T47D (cell line): ENCODE measurements at regions not wholly inside any gene's neighbourhood (a gene's known extent, or its start where the extent isn't known, plus 50 kb on each side); places are given as distances from the start of the nearest gene placed in this dataset.

Experiments used
- DNase-seq, 2 experiments: peaks; one replicate each; pipeline versions ENCODE4 v3.0.0 to v3.0.0-alpha.2; 2011 to 2012; ENCODE audit warnings: low read depth in 1 of 2, low spot score in 1 of 2
- JUND ChIP-seq: IDR thresholded peaks from 2 replicates; pipeline ENCODE4 v1.6.1; 2012; ENCODE audit warnings: low read depth
- in situ Hi-C: cut with HindIII; loops from 2 replicates; pipeline ENCODE4 v1.10.0; 2016; ENCODE audit warnings: low sequenced_read_pairs, low pct_unique_long_range_greater_than_20kb

DNA sequence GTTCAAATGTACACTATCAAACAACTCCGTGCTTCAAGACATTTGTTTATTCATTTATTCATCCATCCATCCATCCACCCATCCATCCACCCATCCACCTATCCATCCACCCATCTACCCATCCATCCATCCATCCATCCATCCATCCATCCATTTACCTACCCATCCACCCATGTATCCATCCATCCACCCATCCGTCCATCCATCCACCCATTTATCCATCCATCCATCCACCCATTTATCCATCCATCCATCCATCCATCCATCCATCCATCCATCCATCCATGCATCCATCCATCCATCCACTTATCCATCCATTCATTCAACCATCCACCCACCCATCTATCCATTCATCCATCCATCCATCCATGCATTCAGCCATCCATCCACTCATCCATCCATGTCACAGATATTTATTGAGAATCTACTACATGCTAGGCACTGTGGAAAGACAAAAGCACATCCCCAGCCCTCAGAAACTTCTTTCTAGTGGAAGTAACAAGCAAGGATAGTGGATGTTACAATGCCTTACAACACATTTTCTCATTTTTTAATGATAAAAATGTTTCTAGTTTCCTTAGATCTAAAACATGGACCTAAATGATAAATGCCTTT lies 237.6 kb downstream of the ZNF536 start:
- no peak for TF ChIP-seq JUND
- DNase-seq, result no peak
- in situ Hi-C loops, result no loop called here

DNA sequence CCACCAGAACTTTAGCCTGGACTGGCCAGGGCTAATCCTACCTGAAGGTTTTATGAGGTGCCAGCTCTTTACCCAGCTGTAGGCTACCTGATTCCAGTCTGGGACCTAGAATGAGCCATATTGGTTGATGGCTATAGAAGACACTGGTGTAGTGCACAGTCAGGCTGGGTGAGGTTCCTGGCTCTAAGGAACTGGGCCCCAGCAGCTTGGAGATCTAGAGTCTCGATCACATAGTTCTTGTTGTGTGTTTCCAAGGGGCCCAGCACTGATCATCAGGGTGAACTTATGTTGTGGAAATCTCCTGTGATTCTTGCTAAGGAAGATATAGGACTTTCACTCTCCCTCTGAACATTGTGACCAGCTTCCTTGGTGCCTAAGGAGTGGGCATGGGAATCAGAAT lies 236.3 kb downstream of the ZNF536 start:
- in situ Hi-C loops, result no loop called here
- DNase-seq, result no peak
- no peak for TF ChIP-seq JUND
